GM19023 (cell line): ENCODE measurements at regions not wholly inside any gene's neighbourhood (a gene's known extent, or its start where the extent isn't known, plus 50 kb on each side); places are given as distances from the start of the nearest gene placed in this dataset.

Experiments
- ATAC-seq: cut with Tn5 transposase; IDR thresholded peaks from one replicate; pipeline ENCODE4 v1.9.1; 2021; ENCODE audit warnings: mild to moderate bottlenecking, moderate library complexity; ENCODE audit not compliant: unreplicated experiment

- no peak for ATAC-seq
Measured at GRCh38 chr9:86660146-86660943, 287.0 kb downstream of the GAS1 start.

GRCh38 chr9:86659413-86660046 lies 287.8 kb downstream of the GAS1 start:
- ATAC-seq: no peak

- no peak for ATAC-seq
Measured at GRCh38 chr9:86655147-86655546, 292.2 kb downstream of the GAS1 start.

- ATAC-seq: no peak
Measured at GRCh38 chr9:86653466-86653865, 293.8 kb downstream of the GAS1 start.

GRCh38 chr9:86652736-86653135 lies 294.6 kb downstream of the GAS1 start:
- no peak for ATAC-seq

- ATAC-seq: no peak
Measured at GRCh38 chr9:86649913-86650312, 295.7 kb upstream of the TUT7 start.

- no peak for ATAC-seq
Measured at GRCh38 chr9:86648828-86649170, 294.6 kb upstream of the TUT7 start.

GRCh38 chr9:86648156-86648827 lies 294.1 kb upstream of the TUT7 start:
- no peak for ATAC-seq

GRCh38 chr9:86645303-86645702 lies 291.1 kb upstream of the TUT7 start:
- ATAC-seq: no peak

GRCh38 chr9:86644675-86645034 lies 290.4 kb upstream of the TUT7 start:
- no peak for ATAC-seq

- ATAC-seq: no peak
Measured at GRCh38 chr9:86643946-86644674, 289.9 kb upstream of the TUT7 start.

GRCh38 chr9:86642721-86643120 lies 288.5 kb upstream of the TUT7 start:
- no peak for ATAC-seq

GRCh38 chr9:86641970-86642369 lies 287.8 kb upstream of the TUT7 start:
- ATAC-seq: no peak

GRCh38 chr9:86639899-86640379 lies 285.7 kb upstream of the TUT7 start:
- ATAC-seq: no peak

- ATAC-seq: no peak
Measured at GRCh38 chr9:86639287-86639686, 285.1 kb upstream of the TUT7 start.

GRCh38 chr9:86638109-86638508 lies 283.9 kb upstream of the TUT7 start:
- no peak for ATAC-seq

- ATAC-seq: no peak
Measured at GRCh38 chr9:86637515-86637914, 283.3 kb upstream of the TUT7 start.

- ATAC-seq: no peak
Measured at GRCh38 chr9:86636519-86636918, 282.3 kb upstream of the TUT7 start.

- ATAC-seq: no peak
Measured at GRCh38 chr9:86636038-86636437, 281.8 kb upstream of the TUT7 start.

- ATAC-seq: no peak
Measured at GRCh38 chr9:86634501-86634900, 280.3 kb upstream of the TUT7 start.

GRCh38 chr9:86633945-86634344 lies 279.7 kb upstream of the TUT7 start:
- no peak for ATAC-seq
